ENCODE measurements at regions not wholly inside any gene's neighbourhood (a gene's known extent, or its start where the extent isn't known, plus 50 kb on each side); places are given as distances from the start of the nearest gene placed in this dataset.
"Not testable (repeated sequence)": the region's sequence is repeated elsewhere in the genome, so short reads cannot be mapped to it uniquely, and the experiment has no call there.

DNA sequence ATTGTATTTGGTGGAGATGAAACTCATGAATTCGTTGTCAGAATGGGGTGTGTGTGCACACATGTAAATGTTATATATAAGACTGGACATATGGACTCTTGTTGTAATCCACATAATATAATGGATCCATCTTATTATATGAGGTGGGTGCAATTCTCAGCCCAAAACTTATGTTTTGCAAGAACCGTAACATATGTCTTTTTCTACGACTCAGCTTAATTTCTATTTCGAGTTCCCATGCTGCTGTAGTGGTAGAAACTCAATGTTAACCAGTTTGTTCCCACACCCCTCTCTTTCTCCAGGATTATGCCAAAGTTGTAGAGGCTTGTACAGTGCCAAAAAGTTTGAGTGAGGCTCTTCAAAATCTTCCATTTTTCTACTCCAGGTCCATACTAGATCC lies 112.5 kb upstream of the SPOPL start:
- no peak for DNase-seq (ENCODE audit: low spot score)

DNA sequence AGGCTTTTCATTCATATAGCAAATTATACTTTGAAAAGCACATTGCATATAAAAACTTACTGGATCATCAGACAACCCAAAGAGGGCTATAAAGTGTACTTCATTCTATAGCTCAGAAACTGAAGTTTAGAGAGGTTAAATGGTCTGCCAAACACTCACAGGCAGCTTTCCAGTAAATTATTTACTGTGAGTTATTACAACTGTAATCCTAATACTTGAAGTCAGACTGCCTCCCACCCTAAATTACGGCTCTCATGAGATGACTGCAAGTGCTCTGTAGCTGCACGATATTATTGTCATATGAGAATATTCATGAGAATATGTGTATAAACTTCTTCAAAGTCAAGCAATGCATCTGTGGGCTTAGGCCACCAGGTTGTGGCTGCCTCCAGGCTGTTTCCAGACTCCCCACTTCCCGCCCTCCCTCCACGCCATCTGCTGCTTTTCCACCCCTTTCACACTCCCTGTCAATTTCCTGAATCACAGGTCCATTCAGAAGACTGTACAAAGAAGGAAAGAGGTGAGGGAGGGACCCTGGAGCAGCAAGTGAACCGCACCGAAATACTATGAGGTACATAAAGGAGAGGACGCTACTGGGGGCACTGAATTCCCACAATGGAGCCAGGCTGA lies 111.1 kb upstream of the SPOPL start:
- DNase-seq (ENCODE audit: low spot score): no peak

DNA sequence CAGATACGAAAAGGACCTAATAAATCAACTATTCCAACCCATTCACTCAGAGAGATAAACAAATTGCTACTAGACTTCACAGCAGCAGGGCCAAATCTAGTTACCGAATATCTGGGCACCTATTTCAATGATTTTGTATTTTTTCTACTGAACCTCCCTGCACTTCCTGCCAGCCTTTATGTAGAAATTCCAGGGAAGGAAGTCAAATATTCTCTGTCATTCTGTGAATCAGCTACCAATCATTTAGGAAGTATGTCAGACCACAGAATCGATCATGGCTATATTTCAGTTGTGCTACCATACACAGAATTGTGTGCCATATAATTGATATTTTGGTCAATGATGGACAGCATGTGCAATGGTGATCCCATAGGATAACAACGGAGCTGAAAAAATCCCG lies 109.6 kb upstream of the SPOPL start:
- DNase-seq (ENCODE audit: low spot score): no peak

DNA sequence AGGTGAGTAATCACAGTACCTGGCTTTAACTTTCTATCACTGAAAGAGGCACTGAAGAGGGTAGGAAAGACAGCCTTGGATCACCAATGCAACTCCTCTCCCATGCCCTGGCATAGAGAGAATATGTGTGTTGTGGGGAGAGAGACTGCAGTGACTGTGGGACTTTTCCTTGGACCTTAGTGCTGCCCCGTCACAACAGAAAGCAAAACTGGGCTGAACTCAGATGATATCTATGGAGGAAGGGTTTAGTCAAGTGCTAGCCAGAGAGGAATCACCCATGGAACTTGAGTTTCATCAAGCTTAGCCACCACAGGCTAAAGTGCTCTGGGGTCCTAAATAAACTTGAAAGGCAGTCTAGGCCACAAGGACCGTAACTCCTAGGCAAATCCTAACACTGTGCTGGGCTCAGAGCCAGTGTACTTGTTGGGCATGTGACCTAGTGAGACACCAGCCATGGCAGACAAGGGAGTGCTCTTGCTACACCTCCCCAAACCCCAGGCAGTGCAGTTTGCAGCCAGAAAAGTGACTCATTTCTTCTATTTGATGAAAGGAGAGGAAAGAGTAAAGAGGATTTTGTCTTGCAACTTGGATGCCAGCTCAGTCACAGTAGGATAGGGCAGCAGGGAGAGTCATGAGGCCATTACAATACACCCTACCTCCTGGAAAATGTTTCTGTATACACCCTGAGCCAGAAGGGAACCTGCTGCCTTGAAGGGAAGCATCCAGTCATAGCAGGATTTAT lies 105.8 kb upstream of the SPOPL start:
- no peak for DNase-seq (ENCODE audit: low spot score)

DNA sequence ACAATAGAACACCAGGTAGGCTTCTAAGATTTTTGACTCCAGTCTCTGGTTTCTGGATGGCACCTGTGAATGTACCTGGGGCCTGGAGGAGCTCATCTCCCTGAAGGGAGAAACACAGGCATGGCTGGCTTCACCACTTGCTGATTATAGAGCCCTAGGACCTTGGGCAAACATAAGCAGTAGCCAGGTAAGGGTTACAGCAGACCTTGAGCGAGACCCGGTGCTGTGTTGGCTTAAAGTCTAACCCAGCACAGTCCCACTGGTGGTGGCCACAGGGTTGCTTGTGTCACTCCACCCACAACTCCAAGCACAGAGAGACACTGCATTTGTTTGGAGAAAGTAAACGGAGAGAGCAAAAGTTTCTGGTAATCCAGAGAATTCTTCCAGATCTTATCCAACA lies 104.7 kb upstream of the SPOPL start:
- no peak for DNase-seq (ENCODE audit: low spot score)

DNA sequence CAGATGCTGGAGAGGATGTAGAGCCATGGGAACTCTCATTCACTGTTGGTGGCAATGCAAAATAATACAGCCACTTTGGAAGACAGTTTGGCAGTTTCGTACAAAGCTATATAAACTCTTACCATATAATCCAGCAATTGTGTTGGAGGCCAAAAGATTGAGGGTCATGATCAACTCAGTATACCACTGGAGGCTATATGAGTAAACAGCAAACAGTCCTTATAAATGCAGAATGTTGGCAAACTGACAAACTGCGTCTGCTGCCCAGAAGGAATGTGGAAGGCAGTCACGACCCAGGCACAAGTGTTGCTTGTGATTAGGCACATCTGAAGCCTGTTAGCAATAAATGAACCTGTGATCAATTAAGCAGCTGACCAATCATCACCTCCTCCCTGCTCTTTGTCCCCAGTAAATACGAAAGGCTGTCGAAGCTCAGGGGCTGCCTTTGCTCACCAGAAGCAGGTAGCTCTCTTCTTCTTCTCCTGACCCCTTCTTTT lies 98.1 kb upstream of the SPOPL start:
- DNase-seq (ENCODE audit: low spot score): no peak

DNA sequence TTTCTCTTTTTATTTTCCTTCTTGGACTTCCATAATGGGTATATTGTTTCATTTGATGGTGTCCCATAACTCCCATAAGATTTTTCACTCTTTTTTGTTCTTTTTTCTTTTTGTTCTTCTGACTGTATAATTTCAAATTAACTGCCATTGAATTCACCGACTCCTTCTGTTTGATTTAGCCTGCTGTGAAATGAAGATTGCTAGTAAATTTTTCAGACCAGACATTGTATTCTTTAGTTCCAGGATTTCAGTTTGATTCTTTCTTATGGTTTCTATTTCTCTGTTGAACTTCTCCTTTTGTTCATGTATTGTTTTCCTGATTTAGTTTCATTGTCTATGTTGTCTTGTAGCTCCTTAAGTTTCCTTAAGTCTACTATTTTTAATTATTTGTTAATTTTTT lies 87.6 kb upstream of the SPOPL start:
- no peak for DNase-seq (ENCODE audit: low spot score)

DNA sequence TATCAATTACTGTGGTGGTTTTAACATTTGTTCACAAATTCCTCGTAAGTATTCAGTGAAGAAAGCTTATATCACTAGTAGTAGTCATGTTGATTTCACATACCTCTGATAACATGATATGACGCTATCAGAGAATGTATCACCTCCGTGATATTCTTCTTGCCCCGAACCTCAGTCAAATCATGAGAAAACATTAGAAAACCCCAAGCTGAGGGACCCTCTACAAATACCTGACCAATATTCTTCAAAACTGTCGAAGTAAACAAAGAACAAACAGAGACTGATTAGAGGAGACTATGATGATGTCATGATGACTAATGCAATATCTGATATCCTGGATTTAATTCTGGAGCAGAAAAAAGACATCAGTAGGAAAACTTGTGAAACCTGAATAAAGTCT lies 85.6 kb upstream of the SPOPL start:
- DNase-seq (ENCODE audit: low spot score): no peak

DNA sequence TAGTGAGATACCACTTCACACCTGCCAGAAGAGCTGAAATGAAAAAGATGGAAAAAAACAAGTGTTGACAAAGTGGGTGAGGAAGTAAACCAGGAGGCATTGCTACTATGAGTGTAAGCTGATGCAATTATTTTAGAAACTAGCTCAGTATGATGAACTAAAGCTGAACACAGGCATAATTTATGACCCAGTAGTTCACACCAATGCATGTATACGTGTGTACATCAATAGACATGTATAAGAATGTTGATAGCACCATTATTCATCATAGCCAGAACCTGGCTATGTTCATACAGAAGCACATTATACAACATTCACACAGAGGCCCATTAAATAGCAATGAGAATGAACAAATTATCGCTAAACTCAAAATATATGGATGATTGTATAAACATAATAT lies 83.1 kb upstream of the SPOPL start:
- no peak for DNase-seq (ENCODE audit: low spot score)

DNA sequence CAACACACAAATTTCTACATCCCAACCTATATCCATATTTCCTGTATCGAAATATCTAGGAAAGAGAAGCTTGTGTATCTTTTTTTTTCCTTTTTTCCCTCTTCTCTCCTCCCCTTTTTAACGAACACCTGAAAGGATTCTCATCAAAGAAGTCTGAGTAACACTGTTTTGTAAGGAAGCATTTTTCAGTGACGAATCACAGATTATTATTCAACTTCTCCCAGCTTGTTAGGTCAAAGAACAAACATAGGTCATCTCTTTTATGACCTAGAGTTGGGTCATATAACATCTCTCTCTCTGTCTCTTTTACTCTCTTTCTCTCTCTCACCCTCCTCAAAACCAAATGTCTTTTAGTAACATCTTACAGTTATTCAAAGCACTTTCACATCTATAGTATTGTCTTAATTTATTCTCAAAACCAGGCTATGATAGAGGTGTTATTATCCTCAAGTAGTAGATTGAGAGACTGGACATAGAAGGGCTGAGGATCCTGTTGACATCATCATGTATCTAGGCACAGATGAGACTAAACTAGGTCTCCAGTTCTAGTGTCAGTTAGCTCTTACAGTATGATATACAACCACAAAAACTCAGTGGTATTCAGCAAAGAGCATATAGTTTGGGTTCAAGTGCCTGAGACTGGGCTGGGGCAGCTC lies 80.1 kb upstream of the SPOPL start:
- no peak for DNase-seq (ENCODE audit: low spot score)

DNA sequence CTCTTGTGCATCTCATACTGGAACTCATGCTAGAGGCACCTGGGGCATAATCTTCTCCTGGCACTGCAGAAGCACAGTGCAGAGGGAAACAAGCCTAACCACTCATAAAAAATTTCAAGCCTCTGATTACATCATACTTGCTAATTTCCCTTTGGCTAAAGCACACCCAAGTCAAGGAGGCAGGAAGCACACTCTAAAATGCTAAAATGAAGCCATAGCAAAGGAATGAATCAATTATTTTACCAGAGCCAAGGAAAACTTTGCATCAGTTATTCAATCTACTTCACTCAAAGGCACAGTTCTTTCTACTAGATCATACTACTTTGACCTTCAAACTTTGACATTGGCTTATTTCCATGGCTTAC lies 79.6 kb upstream of the SPOPL start:
- DNase-seq (ENCODE audit: low spot score): no peak

DNA sequence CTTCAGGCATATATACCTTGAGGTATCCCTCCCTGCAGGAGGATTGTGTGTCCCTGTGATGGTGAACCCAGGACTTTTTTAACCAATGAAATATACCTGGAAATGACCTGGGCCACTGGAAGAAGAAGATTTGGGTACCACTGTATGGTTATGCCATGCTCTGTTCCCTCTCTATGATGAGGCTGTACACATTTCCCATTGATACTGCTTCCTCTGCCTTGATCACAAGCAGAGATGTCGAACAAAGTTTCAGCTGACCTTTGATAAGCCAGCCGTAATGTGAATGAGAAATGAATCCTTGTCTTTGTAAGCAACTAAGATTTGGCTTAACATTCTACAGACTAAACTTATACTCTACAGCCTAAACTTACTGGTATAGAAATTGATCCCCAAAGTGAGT lies 78.4 kb upstream of the SPOPL start:
- DNase-seq (ENCODE audit: low spot score): no peak

DNA sequence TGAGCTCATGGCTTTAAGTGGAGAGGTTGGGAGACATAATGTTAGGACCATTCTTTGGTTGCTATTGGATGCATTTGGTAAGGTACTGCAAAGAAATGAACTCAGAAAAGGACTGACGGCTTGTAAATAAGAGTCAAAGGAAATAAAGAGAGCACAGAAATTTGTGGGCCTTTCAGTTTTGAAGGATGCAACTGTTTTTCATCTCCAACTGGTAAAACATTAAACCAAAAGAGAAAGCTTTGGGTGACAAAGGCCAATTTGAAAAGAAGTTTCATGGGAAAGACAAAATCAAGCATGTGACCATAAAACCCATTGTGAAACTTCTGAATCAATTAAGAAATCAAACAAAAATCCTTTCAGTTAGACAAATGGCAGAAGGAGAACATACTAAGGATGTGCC lies 77.8 kb upstream of the SPOPL start:
- DNase-seq (ENCODE audit: low spot score): no peak

DNA sequence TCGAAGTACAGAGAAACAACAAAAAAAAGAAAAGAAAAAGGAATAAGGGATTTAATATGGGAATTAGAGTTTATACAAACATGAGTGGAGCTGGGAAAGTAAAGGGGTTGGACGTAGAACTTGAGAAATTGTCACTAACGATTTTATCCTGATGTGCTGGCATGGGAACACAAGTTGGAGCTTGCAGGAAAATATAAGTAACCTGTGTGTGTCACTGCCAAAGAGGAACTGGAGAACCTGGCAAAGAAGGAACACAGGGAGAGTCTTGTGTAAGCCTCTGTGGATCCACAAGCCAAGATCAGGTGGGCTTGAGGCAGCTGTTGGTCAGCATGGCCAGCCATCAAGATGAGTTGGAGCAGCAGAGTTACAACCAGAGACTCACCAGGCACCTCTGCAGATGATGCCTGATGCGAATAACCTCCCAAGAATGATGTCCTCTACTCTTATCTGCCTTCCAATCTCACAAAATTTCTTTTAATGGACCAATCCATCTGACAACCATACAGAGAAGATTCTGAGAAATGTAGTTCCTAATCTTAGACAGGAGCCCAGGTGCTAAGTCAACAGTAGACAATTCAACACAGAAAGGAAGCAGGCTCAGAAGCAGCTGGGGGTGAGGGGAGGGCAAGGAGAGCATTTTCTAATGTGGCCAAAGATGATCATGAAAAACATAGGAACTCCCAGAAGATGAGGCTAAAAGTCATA lies 77.0 kb upstream of the SPOPL start:
- no peak for DNase-seq (ENCODE audit: low spot score)

DNA sequence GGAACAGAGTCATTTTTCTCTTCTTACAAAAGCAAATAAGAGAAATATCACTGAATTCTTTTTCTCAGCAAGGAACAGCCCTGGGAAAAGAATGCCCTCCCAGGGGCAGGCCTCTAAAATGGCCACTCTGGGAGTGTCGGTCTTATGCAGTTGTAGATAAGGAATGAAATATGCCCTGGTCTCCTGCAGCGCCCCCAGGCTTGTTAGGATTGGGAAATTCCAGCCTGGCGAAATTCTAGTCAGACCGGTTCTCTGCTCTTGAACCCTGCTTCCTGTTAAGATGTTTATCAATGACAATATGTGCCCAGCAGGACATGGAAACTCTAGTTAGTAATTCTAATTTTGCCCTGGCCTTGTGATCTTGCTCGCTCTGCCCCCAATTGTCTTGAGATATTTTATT lies 75.5 kb upstream of the SPOPL start:
- DNase-seq (ENCODE audit: low spot score): not testable (repeated sequence)

DNA sequence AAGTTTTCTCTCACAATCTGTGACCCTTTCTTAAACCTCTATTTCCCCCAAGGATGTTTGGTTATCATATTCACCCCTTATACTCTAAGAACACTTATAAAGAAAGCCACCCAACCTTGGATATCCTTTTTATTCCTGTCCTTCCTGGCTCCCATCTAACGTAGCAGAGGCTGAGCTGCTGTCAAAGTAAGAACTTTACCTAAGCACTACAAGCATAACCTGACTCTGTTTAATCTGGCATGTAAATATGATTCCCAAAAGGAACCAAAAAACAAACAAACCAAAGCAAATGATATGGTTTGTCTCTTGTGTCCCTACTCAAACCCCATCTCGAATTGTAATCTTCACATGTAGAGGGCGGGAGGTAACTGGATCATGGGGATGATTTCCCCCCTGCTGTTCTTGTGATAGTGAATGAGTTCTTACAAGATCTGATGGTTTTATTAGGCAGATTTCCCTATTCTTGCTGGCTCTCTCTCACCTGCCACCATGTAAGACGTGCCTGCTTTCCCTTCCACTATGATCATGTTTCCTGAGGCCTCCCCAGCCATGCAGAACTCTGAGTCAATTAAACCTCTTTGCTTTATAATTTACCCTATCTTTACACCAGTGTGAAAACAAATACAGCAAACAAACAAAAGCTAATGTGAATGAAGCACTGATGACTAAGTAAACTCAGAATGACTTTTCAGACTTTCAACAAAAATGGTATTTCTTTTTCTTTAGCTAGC lies 72.7 kb upstream of the SPOPL start:
- DNase-seq (ENCODE audit: low spot score): no peak

DNA sequence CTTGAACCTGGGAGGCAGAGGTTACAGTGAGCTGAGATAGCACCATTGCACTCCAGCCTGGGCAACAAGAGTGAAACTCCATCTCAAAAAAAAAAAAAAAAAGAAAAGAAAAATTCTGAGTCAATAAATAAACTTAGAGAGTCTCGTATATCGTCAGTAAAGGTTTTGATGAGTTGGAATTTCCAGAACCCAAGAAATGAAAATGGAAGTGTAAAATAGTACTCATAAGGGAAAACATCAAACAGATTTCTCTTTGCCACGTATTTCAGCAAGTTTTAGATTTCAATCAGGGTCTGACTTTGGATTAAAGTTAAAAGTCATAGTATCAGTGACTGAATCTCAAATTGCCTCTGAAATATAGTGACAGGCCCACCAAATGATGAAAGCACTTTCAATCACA lies 71.4 kb upstream of the SPOPL start:
- DNase-seq (ENCODE audit: low spot score): no peak

DNA sequence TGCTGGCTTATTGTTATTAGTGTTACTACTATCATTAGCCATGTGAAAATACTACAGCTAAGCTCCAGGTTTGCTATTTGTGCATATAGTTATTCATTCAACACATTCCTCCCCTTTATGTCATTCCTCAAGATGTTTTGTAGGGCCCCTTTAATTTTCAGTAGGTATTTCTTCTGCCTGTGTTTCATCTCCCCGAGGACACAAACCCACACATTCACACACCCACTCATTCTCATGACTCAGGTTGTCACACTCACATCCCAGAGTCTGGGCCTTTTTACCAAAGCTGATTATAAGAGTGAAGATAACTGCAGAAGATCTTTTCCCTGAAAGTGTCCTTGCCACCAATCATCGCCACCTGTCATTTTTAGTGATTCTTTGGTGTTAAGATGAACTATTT lies 68.6 kb upstream of the SPOPL start:
- peak; percentile 23 for DNase-seq (ENCODE audit: low spot score)

DNA sequence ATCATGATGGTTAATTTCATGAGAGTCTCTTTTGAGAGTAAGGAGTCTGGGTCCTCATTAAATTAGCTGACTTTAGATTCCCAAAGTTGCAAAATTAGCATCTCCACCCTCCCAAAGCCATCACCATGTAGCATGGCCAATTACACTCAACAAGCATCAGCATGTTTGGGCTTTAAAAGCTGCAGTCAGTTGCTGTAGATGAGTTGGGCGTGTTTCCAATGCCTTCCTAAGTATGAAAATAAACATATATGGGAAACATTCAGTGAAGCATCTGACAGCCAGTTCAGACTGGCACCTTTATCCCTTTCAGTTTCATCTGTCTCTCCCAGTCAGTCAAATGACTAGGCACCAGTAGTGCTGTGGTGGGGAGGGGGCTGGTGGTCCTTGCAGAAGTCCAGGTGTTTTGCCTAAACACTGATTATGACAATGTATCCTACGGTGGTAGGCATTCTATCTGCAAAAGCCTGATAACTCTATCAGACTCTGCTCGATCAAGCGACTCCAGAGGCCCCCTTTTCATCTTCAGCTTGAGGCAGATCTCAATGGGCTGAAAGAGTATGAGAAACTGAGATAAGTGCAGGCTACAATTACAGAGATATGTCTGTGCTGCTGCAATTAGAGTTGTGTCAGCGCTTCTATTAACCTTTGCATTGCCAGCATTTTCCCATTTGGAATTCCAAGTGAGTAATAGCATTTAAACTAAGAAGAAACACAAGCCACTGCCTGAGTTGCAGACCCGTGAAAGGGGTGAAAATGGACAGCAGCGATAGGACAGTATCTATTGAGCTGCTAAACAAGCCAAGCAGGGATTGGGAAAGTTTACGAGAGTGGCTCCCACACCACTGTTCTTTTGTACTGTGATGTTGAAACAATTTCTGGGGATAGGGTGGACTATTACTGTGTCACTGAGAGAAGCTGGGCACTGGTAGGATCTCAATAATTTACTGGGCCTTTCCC lies 67.3 kb upstream of the SPOPL start:
- DNase-seq (ENCODE audit: low spot score): no peak

DNA sequence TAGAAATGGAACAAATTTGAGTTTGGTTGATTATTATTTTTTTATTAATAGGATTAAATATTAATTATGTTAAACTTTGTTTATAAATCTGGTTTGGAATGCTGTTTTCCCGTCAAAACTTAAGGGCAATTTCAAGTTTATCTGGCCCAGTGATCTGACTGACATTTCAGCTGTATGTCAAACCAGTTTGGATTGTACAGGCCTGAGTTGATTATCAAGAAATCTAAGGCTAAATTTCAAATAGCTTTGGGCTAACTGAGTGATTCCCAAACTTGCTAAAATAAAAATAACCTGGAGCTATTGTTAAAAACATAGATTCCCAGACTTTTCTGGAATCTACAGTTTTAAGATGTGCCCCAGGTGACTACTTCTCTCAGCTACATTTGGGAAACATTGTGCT lies 65.9 kb upstream of the SPOPL start:
- no peak for DNase-seq (ENCODE audit: low spot score)

DNA sequence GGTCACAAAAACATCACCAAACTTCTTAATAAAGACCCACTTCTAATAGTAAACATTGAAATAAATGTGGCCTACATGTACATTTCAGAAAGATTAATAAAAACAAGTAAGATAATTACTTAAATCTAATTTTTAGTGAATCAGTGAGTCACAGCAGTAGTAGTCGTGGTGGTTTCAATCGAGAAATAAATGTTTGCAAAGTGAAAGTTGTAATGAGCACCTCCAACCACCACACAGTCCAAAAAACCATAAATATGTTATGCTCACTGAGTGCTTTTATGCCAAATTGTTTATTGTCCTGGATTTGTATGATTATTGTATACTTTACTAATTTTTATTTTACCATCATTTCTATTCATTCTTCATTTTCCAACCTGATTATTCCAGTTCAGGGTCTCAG lies 61.8 kb upstream of the SPOPL start:
- DNase-seq (ENCODE audit: low spot score): no peak
